VCaP (cell line): ENCODE measurements at regions not wholly inside any gene's neighbourhood (a gene's known extent, or its start where the extent isn't known, plus 50 kb on each side); places are given as distances from the start of the nearest gene placed in this dataset.

Experiments used
- H3K27ac ChIP-seq: fragments of 450-650 bp; 2 replicates; pipeline ENCODE4 v1.5.1; 2017
- CTCF ChIP-seq: fragments of 450-650 bp; conservative IDR thresholded peaks from 2 replicates; pipeline ENCODE4 v1.5.1; 2017; ENCODE audit warnings: mild to moderate bottlenecking, moderate library complexity

- no peak overlapping the region for H3K27ac ChIP-seq
- no peak for TF ChIP-seq CTCF
Observed at GRCh38 chr3:102733791-102734563, 299.2 kb downstream of the ZPLD1 start.

GRCh38 chr3:102735311-102735710, 300.5 kb downstream of the ZPLD1 start:
- no peak overlapping the region for H3K27ac ChIP-seq
- no peak for TF ChIP-seq CTCF

- H3K27ac ChIP-seq, result no peak overlapping the region
- no peak for TF ChIP-seq CTCF
Observed at GRCh38 chr3:102736288-102736974, 301.6 kb downstream of the ZPLD1 start.

- no peak overlapping the region for H3K27ac ChIP-seq
- no peak for TF ChIP-seq CTCF
Observed at GRCh38 chr3:102736975-102737304, 302.1 kb downstream of the ZPLD1 start.

GRCh38 chr3:102737353-102737752, 302.5 kb downstream of the ZPLD1 start:
- H3K27ac ChIP-seq, result no peak overlapping the region
- no peak for TF ChIP-seq CTCF

GRCh38 chr3:102741105-102741504, 306.3 kb downstream of the ZPLD1 start:
- peak; percentile 38 for TF ChIP-seq CTCF
- H3K27ac ChIP-seq, result no peak overlapping the region

GRCh38 chr3:102741694-102742093, 306.9 kb downstream of the ZPLD1 start:
- H3K27ac ChIP-seq, result no peak overlapping the region
- TF ChIP-seq CTCF, result no peak
